AG04450 (cell line): ENCODE measurements at regions not wholly inside any gene's neighbourhood (a gene's known extent, or its start where the extent isn't known, plus 50 kb on each side); places are given as distances from the start of the nearest gene placed in this dataset.

Experiments used
- CTCF ChIA-PET: fragments of 300-600, 350-600 bp; formaldehyde crosslinking; extraction: SDS; loops from one replicate; lab custom pipeline; 2022; ENCODE audit warnings: antibody characterized with exemption, inconsistent platforms; lab: Charles Lee
- POLR2A ChIA-PET: fragments of 350-600 bp; formaldehyde crosslinking; extraction: SDS; loops from one replicate; lab custom pipeline; 2021; ENCODE audit warnings: antibody characterized with exemption, inconsistent platforms; lab: Yijun Ruan, JAX
- DNase-seq: peaks from one replicate; pipeline ENCODE4 v3.0.0-alpha.2; 2011; ENCODE audit warnings: low read depth, low spot score
- H3K27ac ChIP-seq: one replicate; pipeline ENCODE4 v1.5.1; 2012; ENCODE audit warnings: low read depth, low read length, control low read depth
- H3K27me3 ChIP-seq: one replicate; pipeline ENCODE4 v1.6.0; 2012; ENCODE audit warnings: low read length; ENCODE audit not compliant: control insufficient read depth, insufficient read depth
- H3K4me3 ChIP-seq: 2 replicates; pipeline ENCODE4 v1.5.1; 2011; ENCODE audit warnings: mild to moderate bottlenecking, low read depth, low read length, control low read depth
- H3K9me3 ChIP-seq: 2 replicates; pipeline ENCODE4 v1.5.1; 2012; ENCODE audit warnings: low read length; ENCODE audit not compliant: control insufficient read depth, insufficient read depth
- CTCF ChIP-seq: IDR thresholded peaks from 2 replicates; pipeline ENCODE4 v1.5.1; 2011; ENCODE audit warnings: low read depth, low read length, control low read depth, inconsistent platforms

- ChIA-PET CTCF (no interaction called here), POLR2A (no interaction called here)
- no peaks in the 10 kb centered on the region for H3K9me3 ChIP-seq
- no peak for DNase-seq
- TF ChIP-seq CTCF: no peak
- no peak overlapping the region for H3K27ac ChIP-seq
- no peaks in the 10 kb centered on the region for H3K27me3 ChIP-seq
- no peak overlapping the region for H3K4me3 ChIP-seq
These were observed 120.7 kb upstream of the LPAR1 start for GRCh38 chr9:111158999-111159398.

- Histone ChIP-seq H3K27me3 (no peaks in the 10 kb centered on the region), H3K9me3 (no peaks in the 10 kb centered on the region), H3K4me3 (no peak overlapping the region), H3K27ac (no peak overlapping the region)
- no peak for TF ChIP-seq CTCF
- CTCF ChIA-PET: interaction anchor here (0.6 kb wide), 1 partner anchor 54 kb away, joined by 3 read pairs; no protein-coding TSS in a partner anchor
- POLR2A ChIA-PET: no interaction called here
- no peak for DNase-seq
These were observed 120.1 kb upstream of the LPAR1 start for GRCh38 chr9:111158363-111158762.

- Histone ChIP-seq H3K9me3 (no peaks in the 10 kb centered on the region), H3K27me3 (no peaks in the 10 kb centered on the region), H3K27ac (no peak overlapping the region), H3K4me3 (no peak overlapping the region)
- TF ChIP-seq CTCF: no peak
- ChIA-PET CTCF (no interaction called here), POLR2A (no interaction called here)
- DNase-seq: no peak
These were observed 115.9 kb upstream of the LPAR1 start for GRCh38 chr9:111154081-111154562.

- Histone ChIP-seq H3K27ac (no peak overlapping the region), H3K9me3 (no peaks in the 10 kb centered on the region), H3K4me3 (no peak overlapping the region), H3K27me3 (no peaks in the 10 kb centered on the region)
- no peak for DNase-seq
- no peak for TF ChIP-seq CTCF
- ChIA-PET CTCF (no interaction called here), POLR2A (no interaction called here)
These were observed 114.5 kb upstream of the LPAR1 start for GRCh38 chr9:111152614-111153406.

GRCh38 chr9:111151537-111151936 lies 113.3 kb upstream of the LPAR1 start:
- Histone ChIP-seq H3K27ac (no peak overlapping the region), H3K9me3 (no peaks in the 10 kb centered on the region), H3K27me3 (no peaks in the 10 kb centered on the region), H3K4me3 (no peak overlapping the region)
- ChIA-PET CTCF (no interaction called here), POLR2A (interaction anchor here (0.7 kb wide), 1 partner anchor 113 kb away, joined by 3 read pairs; no protein-coding TSS in a partner anchor)
- no peak for DNase-seq
- no peak for TF ChIP-seq CTCF
